ENCODE measurements at regions not wholly inside any gene's neighbourhood (a gene's known extent, or its start where the extent isn't known, plus 50 kb on each side); places are given as distances from the start of the nearest gene placed in this dataset.

- no peak for TF ChIP-seq CTCF (IDR thresholded peaks at IDR 0.05; ENCODE audit: low read length)
- TF ChIP-seq EZH2 (optimal IDR thresholded peaks at IDR 0.05; ENCODE audit: low read depth, low read length), result no peak
- TF ChIP-seq EZH2phosphoT487 (IDR thresholded peaks at IDR 0.05; ENCODE audit: low read length), result no peak
Observed at GRCh38 chr17:72175787-72176515, 55.1 kb downstream of the SOX9 start.
